Esophagus squamous epithelium (tissue), 5 donors: ENCODE measurements at regions not wholly inside any gene's neighbourhood (a gene's known extent, or its start where the extent isn't known, plus 50 kb on each side); places are given as distances from the start of the nearest gene placed in this dataset.
A peak's percentile ranks its signal among the peaks of the same experiment; 100 is the strongest.

Source experiments
- DNase-seq: peaks from one replicate; lab custom pipeline; 2025; lab: John Stamatoyannopoulos, UW
- H3K27ac ChIP-seq, 4 donors: fragments of 200-600 bp; sonication (generic); one replicate each; pipeline ENCODE4 v1.5.1; 2016 to 2019; ENCODE audit warnings: mild to moderate bottlenecking in 1 of 4
- H3K27me3 ChIP-seq, 4 donors: fragments of 200-600 bp; sonication (generic); 1 replicate in 3 of 4; 2 replicates in 1 of 4; pipeline versions ENCODE4 v1.5.1 to v1.6.0; 2017 to 2021; ENCODE audit warnings: antibody characterized with exemption in 1 of 4
- H3K36me3 ChIP-seq, 3 donors: fragments of 200-600 bp; sonication (generic); one replicate each; pipeline ENCODE4 v1.5.1; 2016 to 2019
- H3K4me1 ChIP-seq, 3 donors: fragments of 200-600 bp; sonication (generic); one replicate each; pipeline ENCODE4 v1.5.1; 2017 to 2019
- H3K4me3 ChIP-seq, 4 donors: fragments of 200-600 bp; sonication (generic); 1 replicate in 3 of 4; 2 replicates in 1 of 4; pipeline ENCODE4 v1.5.1; 2016 to 2019; ENCODE audit warnings: mild to moderate bottlenecking in 2 of 4, moderate library complexity in 1 of 4
- H3K9me3 ChIP-seq, 3 donors: fragments of 200-600 bp; sonication (generic); one replicate each; pipeline ENCODE4 v1.5.1; 2016 to 2019
- CTCF ChIP-seq, 6 experiments: fragments of 450-650 bp in 4 of 6; fragments of 200-600 bp in 2 of 6; sonication (generic) in 2 of 6; IDR thresholded peaks; one replicate each; pipeline ENCODE4 v1.5.1; 2016 to 2019; ENCODE audit warnings: antibody characterized with exemption in 6 of 6, mild to moderate bottlenecking in 4 of 6, moderate library complexity in 4 of 6
- POLR2A ChIP-seq, 4 donors: fragments of 450-650 bp; IDR thresholded peaks; one replicate each; pipeline ENCODE4 v1.6.1; 2017; ENCODE audit warnings: antibody characterized with exemption in 4 of 4, mild to moderate bottlenecking in 4 of 4, moderate library complexity in 3 of 4
- WGBS, 2 donors: methylation state at CpG; one replicate each; pipeline ENCODE4 v1.1.5; 2018; 5-methylcytosine and 5-hydroxymethylcytosine counted together
- intact Hi-C: fragments of 100-400 bp; cut with DNase I; formaldehyde crosslinking; loops from one replicate; pipeline ENCODE4 v1.15.0; 2022
- donor health status: DM: yes; HTN: yes; CAD: no.

GRCh38 chr13:31951215-31951678, 80.3 kb upstream of the FRY start:
- no peak overlapping the region for H3K4me3 ChIP-seq
- H3K27ac ChIP-seq = peak overlapping the region in 3 of 4 donors; percentile 40 to 50 (median 40)
- peaks cover 0 to 3% (median 0%) of the 10 kb centered on the region in 3 donors for H3K4me1 ChIP-seq
- H3K36me3 ChIP-seq = no peaks in the 10 kb centered on the region
- TF ChIP-seq POLR2A (IDR thresholded peaks at IDR 0.05) = no peak
- no peak for TF ChIP-seq CTCF (IDR thresholded peaks at IDR 0.05)
- intact Hi-C loops = no loop called here
- H3K27me3 ChIP-seq = no peaks in the 10 kb centered on the region
- H3K9me3 ChIP-seq = no peaks in the 10 kb centered on the region
- WGBS, 2 donors = 3 to 28% methylated on average over 3 of the region's 3 CpGs
- peak; percentile 8 for DNase-seq

- Histone ChIP-seq H3K36me3 (no peaks in the 10 kb centered on the region), H3K9me3 (no peaks in the 10 kb centered on the region), H3K4me3 (no peak overlapping the region), H3K27ac (no peak overlapping the region), H3K27me3 (no peaks in the 10 kb centered on the region), H3K4me1 (peaks cover 0 to 3% (median 0%) of the 10 kb centered on the region in 3 donors)
- 96 to 99% methylated on average over 15 to 22 of the region's 40 CpGs for WGBS, 2 donors
- intact Hi-C loops = no loop called here
- TF ChIP-seq CTCF (IDR thresholded peaks at IDR 0.05) (no peak), POLR2A (IDR thresholded peaks at IDR 0.05) (no peak)
- DNase-seq = no peak
Measured at GRCh38 chr13:31952641-31953380, 78.8 kb upstream of the FRY start.

GRCh38 chr13:31955101-31955500, 76.5 kb upstream of the FRY start:
- H3K36me3 ChIP-seq = no peaks in the 10 kb centered on the region
- no peaks in the 10 kb centered on the region for H3K27me3 ChIP-seq
- TF ChIP-seq POLR2A (IDR thresholded peaks at IDR 0.05) = no peak
- TF ChIP-seq CTCF (IDR thresholded peaks at IDR 0.05) = no peak
- 83 to 89% methylated on average over 3 of the region's 3 CpGs for WGBS, 2 donors
- no peak overlapping the region for H3K27ac ChIP-seq
- H3K9me3 ChIP-seq = no peaks in the 10 kb centered on the region
- no peak overlapping the region for H3K4me3 ChIP-seq
- H3K4me1 ChIP-seq = peaks cover 0 to 3% (median 0%) of the 10 kb centered on the region in 3 donors
- intact Hi-C loops = no loop called here
- DNase-seq = no peak

GRCh38 chr13:31955741-31956140, 75.8 kb upstream of the FRY start:
- H3K27me3 ChIP-seq = no peaks in the 10 kb centered on the region
- TF ChIP-seq POLR2A (IDR thresholded peaks at IDR 0.05) (no peak), CTCF (IDR thresholded peaks at IDR 0.05) (no peak)
- intact Hi-C loops = no loop called here
- WGBS, 2 donors = 63 to 81% methylated on average over 5 of the region's 5 CpGs
- peaks cover 0 to 3% (median 0%) of the 10 kb centered on the region in 3 donors for H3K4me1 ChIP-seq
- no peak overlapping the region for H3K4me3 ChIP-seq
- no peak overlapping the region for H3K27ac ChIP-seq
- no peak for DNase-seq
- no peaks in the 10 kb centered on the region for H3K9me3 ChIP-seq
- no peaks in the 10 kb centered on the region for H3K36me3 ChIP-seq

- intact Hi-C loops = no loop called here
- Histone ChIP-seq H3K27ac (no peak overlapping the region), H3K9me3 (no peaks in the 10 kb centered on the region), H3K4me3 (no peak overlapping the region), H3K27me3 (no peaks in the 10 kb centered on the region), H3K36me3 (no peaks in the 10 kb centered on the region), H3K4me1 (no peaks in the 10 kb centered on the region)
- TF ChIP-seq POLR2A (IDR thresholded peaks at IDR 0.05) = no peak
- TF ChIP-seq CTCF (IDR thresholded peaks at IDR 0.05) = no peak
- DNase-seq = no peak
- WGBS, 2 donors = 58 to 63% methylated on average over 2 of the region's 2 CpGs
Measured at GRCh38 chr13:31956980-31957644, 74.5 kb upstream of the FRY start.
